GM20000 (cell line): ENCODE measurements at regions not wholly inside any gene's neighbourhood (a gene's known extent, or its start where the extent isn't known, plus 50 kb on each side); places are given as distances from the start of the nearest gene placed in this dataset.

Source experiments
- DNase-seq: peaks from one replicate; pipeline ENCODE4 v3.0.0; 2012; ENCODE audit warnings: low spot score
- CTCF ChIP-seq: IDR thresholded peaks from 2 replicates; pipeline ENCODE4 v1.5.1; 2012; ENCODE audit warnings: mild to moderate bottlenecking, control low read depth; ENCODE audit errors: extremely low read depth, missing control alignments

DNA sequence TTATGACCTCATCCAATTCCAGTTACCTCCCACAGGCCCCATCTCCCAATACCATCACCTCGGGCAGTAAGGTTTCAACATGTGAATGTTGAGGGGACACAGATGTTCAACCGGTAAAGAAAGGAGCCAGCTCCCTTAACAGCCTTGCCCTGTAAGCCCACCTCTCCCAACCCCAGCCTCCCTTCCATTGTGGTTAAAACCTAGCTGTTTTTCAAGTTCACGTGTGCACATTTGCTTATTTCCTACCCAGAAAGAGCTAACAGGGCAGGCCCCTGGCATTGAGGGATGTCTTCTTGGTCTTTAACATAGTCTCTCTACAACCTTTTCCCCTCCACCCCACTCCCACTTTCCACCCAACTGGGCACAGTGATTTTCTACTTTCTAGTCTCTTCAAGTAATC lies 385.7 kb downstream of the FBXW7 start:
- DNase-seq = no peak
- TF ChIP-seq CTCF = no peak

DNA sequence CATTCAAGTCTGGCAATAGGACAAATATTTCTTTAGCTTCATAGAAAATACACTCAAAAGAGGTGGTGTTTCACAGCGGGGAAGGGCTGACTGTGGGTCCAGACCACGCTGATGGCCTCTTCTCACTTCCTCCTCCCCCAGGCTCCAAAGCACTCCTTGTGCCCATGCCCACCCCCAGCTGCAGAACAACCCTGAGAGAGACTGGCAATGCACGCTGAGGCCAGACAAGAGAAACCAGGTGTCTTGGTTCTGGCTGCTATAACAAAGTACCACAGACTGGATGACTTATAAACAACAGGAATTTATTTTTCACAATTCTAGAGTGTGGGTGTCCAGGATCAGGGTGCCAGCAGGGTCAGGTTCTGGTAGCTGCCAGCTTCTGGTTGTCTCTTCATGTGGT lies 386.1 kb downstream of the FBXW7 start:
- TF ChIP-seq CTCF = no peak
- no peak for DNase-seq

DNA sequence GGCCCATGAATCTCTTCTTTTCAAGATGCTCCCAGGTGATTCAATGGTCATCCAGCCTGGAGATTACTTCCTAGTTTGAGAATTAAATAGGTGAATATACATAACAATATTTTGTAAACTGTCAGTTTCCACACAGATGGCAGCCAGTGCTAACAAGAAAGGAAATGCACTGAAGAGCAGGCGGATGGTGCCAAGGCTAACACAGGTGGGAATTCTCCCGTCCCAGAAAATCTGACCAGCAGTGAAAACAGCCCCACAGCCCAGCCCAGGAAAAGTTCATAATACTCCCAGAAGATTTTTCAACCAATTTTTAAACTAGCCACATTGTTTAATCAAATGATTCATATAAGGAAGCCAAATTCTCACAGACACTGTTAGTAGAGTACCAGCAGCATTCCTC lies 387.2 kb upstream of the GATB start:
- no peak for DNase-seq
- TF ChIP-seq CTCF = no peak

GRCh38 chr4:152146244-152146643 lies 385.4 kb upstream of the GATB start:
- no peak for DNase-seq
- TF ChIP-seq CTCF = no peak

GRCh38 chr4:152143806-152144205 lies 383.0 kb upstream of the GATB start:
- DNase-seq = no peak
- no peak for TF ChIP-seq CTCF

DNA sequence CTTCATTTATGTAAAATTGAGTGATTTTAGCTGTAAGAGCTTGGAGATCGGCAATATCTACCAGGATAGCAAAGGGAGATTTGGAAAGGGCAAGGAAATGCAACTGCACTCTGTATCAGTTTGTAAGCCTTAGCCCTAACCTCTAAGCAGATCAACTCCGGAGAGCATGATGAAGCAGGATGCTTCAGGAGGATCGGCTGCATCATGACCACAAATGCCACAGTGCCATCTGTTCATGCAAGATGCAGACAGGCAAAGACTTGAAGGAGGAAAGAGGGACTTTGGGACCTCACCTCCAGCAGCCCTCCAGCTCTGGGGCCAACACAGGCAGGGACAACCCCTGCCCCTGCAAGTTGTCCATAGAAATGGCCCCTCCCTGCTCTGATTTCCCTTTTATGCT lies 377.6 kb upstream of the GATB start:
- no peak for TF ChIP-seq CTCF
- DNase-seq = no peak

DNA sequence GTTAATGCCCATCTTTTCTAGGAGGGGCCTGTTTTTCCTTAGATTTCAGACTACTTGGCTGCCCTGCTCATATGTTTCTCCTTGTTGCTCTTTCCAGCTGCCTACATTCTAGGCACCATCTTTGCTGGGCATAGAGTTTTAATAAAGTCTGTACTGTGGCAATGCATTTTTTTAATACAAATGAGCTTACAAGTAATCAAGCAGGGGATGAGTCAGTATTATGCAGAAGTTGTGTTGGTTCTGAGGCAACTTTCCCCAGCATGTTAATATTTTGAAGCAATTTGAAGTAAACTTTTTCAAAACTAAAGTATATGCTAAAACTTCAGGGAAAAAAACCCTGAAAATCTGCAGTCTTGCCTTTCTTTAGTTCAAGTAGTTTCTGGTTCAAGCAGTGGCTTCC lies 372.0 kb upstream of the GATB start:
- no peak for DNase-seq

More for the DNA sequence above, 372.0 kb upstream of the GATB start:
- TF ChIP-seq CTCF = no peak
